K562 (cell line): ENCODE measurements at regions not wholly inside any gene's neighbourhood (a gene's known extent, or its start where the extent isn't known, plus 50 kb on each side); places are given as distances from the start of the nearest gene placed in this dataset.

Experiments
- ARID3A ChIP-seq: IDR thresholded peaks from 2 replicates; pipeline ENCODE4 v1.6.1; 2012; ENCODE audit warnings: low read depth, low read length, improper control_type of control experiment, borderline replicate concordance
- BRD4 ChIP-seq: fragments of 200-600 bp; sonication (generic); IDR thresholded peaks from 2 replicates; pipeline ENCODE4 v1.6.1; 2017; ENCODE audit warnings: inconsistent platforms
- CBFB ChIP-seq: sonication (generic); formaldehyde crosslinking; IDR thresholded peaks from 2 replicates; pipeline ENCODE4 v1.4.0; 2020; ENCODE audit warnings: mild to moderate bottlenecking, missing genetic modification reagents
- CTCF ChIP-seq, 3 experiments: IDR thresholded peaks in 2 of 3; conservative IDR thresholded peaks in 1 of 3; 2 replicates each; pipeline ENCODE4 v1.5.1; 2011 to 2012; ENCODE audit warnings: low read length in 3 of 3, mild to moderate bottlenecking in 3 of 3, control low read depth in 2 of 3, improper control_type of control experiment in 1 of 3, inconsistent platforms in 1 of 3, low read depth in 1 of 3, mixed read lengths in 1 of 3, moderate library complexity in 1 of 3; ENCODE audit not compliant: insufficient read depth in 2 of 3
- JUND ChIP-seq, 2 experiments: IDR thresholded peaks; 2 replicates in 1 of 2; 3 replicates in 1 of 2; pipeline ENCODE4 v1.6.1; 2011; ENCODE audit warnings: borderline replicate concordance in 2 of 2, low read depth in 2 of 2, low read length in 2 of 2, improper control_type of control experiment in 1 of 2, missing biosample characterization in 1 of 2, missing genetic modification characterization in 1 of 2, missing genetic modification reagents in 1 of 2
- POLR2A ChIP-seq: fragments of 450-650 bp; conservative IDR thresholded peaks from 2 replicates; pipeline ENCODE4 v1.6.1; 2016
- POLR2B ChIP-seq: fragments of 450-650 bp; IDR thresholded peaks from 2 replicates; pipeline ENCODE4 v1.6.1; 2018; ENCODE audit warnings: low read depth; ENCODE audit not compliant: partially characterized antibody
- SIX5 ChIP-seq, 2 experiments: IDR thresholded peaks; 2 replicates each; pipeline ENCODE4 v1.6.1; 2011; ENCODE audit warnings: low read length in 2 of 2, borderline replicate concordance in 1 of 2, low read depth in 1 of 2, mild to moderate bottlenecking in 1 of 2, moderate library complexity in 1 of 2; ENCODE audit not compliant: insufficient read depth in 1 of 2
- TBP ChIP-seq: optimal IDR thresholded peaks from 2 replicates; pipeline ENCODE3; 2011; ENCODE audit warnings: low read depth, low read length, improper control_type of control experiment
- ZBED1 ChIP-seq: IDR thresholded peaks from 2 replicates; pipeline ENCODE4 v1.6.1; 2014
- ZBTB1 ChIP-seq: sonication (generic); formaldehyde crosslinking; IDR thresholded peaks from 2 replicates; pipeline ENCODE4 v1.8.1; 2023; ENCODE audit warnings: missing genetic modification reagents, low read depth, mild to moderate bottlenecking, borderline replicate concordance

- TF ChIP-seq CBFB (CRISPR knock-in tag), result no peak
- TF ChIP-seq TBP, result no peak
- TF ChIP-seq ARID3A, result no peak
- TF ChIP-seq BRD4, result no peak
- no peak for TF ChIP-seq JUND (IDR thresholded peaks at IDR 0.05; ENCODE audit: borderline replicate concordance, low read depth, low read length)
- TF ChIP-seq JUND (tag; IDR thresholded peaks at IDR 0.05; ENCODE audit: borderline replicate concordance, low read depth, low read length), result no peak
- TF ChIP-seq POLR2B, result no peak
- no peak for TF ChIP-seq ZBED1
- TF ChIP-seq CTCF (IDR thresholded peaks at IDR 0.05 in 2 of 3, conservative IDR thresholded peaks at IDR 0.05 in 1 of 3; ENCODE audit: insufficient read depth in 2 of 3, low read depth in 1 of 3, low read length in 3 of 3), result peak in 1 of 3 experiments; percentile 21; a peak in 1 of 6 replicates
- no peak for TF ChIP-seq ZBTB1 (CRISPR knock-in tag)
- no peak for TF ChIP-seq SIX5 (IDR thresholded peaks at IDR 0.05; ENCODE audit: borderline replicate concordance in 1 of 2, insufficient read depth in 1 of 2, low read depth in 1 of 2, low read length in 2 of 2)
- no peak for TF ChIP-seq POLR2A
Observed at GRCh38 chr3:148309390-148310035, 388.2 kb upstream of the AGTR1 start.
